ENCODE measurements at regions not wholly inside any gene's neighbourhood (a gene's known extent, or its start where the extent isn't known, plus 50 kb on each side); places are given as distances from the start of the nearest gene placed in this dataset.
"Not testable (repeated sequence)": the region's sequence is repeated elsewhere in the genome, so short reads cannot be mapped to it uniquely, and the experiment has no call there.

- H3K27ac ChIP-seq (replicated peaks); DNase-seq; H3K36me3 ChIP-seq; intact Hi-C loops (cut with micrococcal nuclease); H3K4me1 ChIP-seq; H3K27me3 ChIP-seq (ENCODE audit: low read depth); H3K4me3 ChIP-seq; H3K9me3 ChIP-seq (replicated peaks): not testable (repeated sequence)
Measured at GRCh38 chr22:16463472-16463871, 129.1 kb downstream of the CCT8L2 start.

- peaks cover 15% of the 10 kb centered on the region for H3K9me3 ChIP-seq (replicated peaks)
- H3K27ac ChIP-seq (replicated peaks); H3K27me3 ChIP-seq (ENCODE audit: low read depth); DNase-seq; H3K36me3 ChIP-seq; H3K4me1 ChIP-seq; intact Hi-C loops (cut with micrococcal nuclease); H3K4me3 ChIP-seq: not testable (repeated sequence)
Measured at GRCh38 chr22:16447451-16447850, 145.2 kb downstream of the CCT8L2 start.

- H3K9me3 ChIP-seq (replicated peaks), result peaks cover 16% of the 10 kb centered on the region
- H3K27ac ChIP-seq (replicated peaks); intact Hi-C loops (cut with micrococcal nuclease); DNase-seq; H3K4me1 ChIP-seq; H3K36me3 ChIP-seq; H3K27me3 ChIP-seq (ENCODE audit: low read depth); H3K4me3 ChIP-seq: not testable (repeated sequence)
Measured at GRCh38 chr22:16446755-16447440, 145.7 kb downstream of the CCT8L2 start.

GRCh38 chr22:16441014-16441413 is 151.6 kb downstream of the CCT8L2 start:
- DNase-seq; intact Hi-C loops (cut with micrococcal nuclease); H3K27ac ChIP-seq (replicated peaks); H3K4me3 ChIP-seq; H3K4me1 ChIP-seq; H3K36me3 ChIP-seq; H3K27me3 ChIP-seq (ENCODE audit: low read depth): not testable (repeated sequence)
- peaks cover 13% of the 10 kb centered on the region for H3K9me3 ChIP-seq (replicated peaks)
- peak; percentile 47 for TF ChIP-seq CTCF (IDR thresholded peaks at IDR 0.05; ENCODE audit: borderline replicate concordance)

GRCh38 chr22:16423476-16423875 is 169.1 kb downstream of the CCT8L2 start:
- H3K4me3 ChIP-seq; intact Hi-C loops (cut with micrococcal nuclease); H3K4me1 ChIP-seq; DNase-seq; H3K27me3 ChIP-seq (ENCODE audit: low read depth); H3K36me3 ChIP-seq; H3K27ac ChIP-seq (replicated peaks); H3K9me3 ChIP-seq (replicated peaks): not testable (repeated sequence)

- intact Hi-C loops (cut with micrococcal nuclease); H3K4me3 ChIP-seq; H3K4me1 ChIP-seq; DNase-seq; H3K36me3 ChIP-seq; H3K27ac ChIP-seq (replicated peaks); H3K27me3 ChIP-seq (ENCODE audit: low read depth); H3K9me3 ChIP-seq (replicated peaks): not testable (repeated sequence)
Measured at GRCh38 chr22:16417498-16417897, 175.1 kb downstream of the CCT8L2 start.

- H3K9me3 ChIP-seq (replicated peaks); DNase-seq; intact Hi-C loops (cut with micrococcal nuclease); H3K4me1 ChIP-seq; H3K36me3 ChIP-seq; H3K27ac ChIP-seq (replicated peaks); H3K27me3 ChIP-seq (ENCODE audit: low read depth); H3K4me3 ChIP-seq: not testable (repeated sequence)
Measured at GRCh38 chr22:16404639-16405038, 188.0 kb downstream of the CCT8L2 start.

- H3K36me3 ChIP-seq; H3K27me3 ChIP-seq (ENCODE audit: low read depth); H3K4me1 ChIP-seq; H3K9me3 ChIP-seq (replicated peaks); DNase-seq; H3K4me3 ChIP-seq; intact Hi-C loops (cut with micrococcal nuclease); H3K27ac ChIP-seq (replicated peaks): not testable (repeated sequence)
Measured at GRCh38 chr22:16403661-16404060, 188.9 kb downstream of the CCT8L2 start.

- DNase-seq; H3K4me3 ChIP-seq; H3K4me1 ChIP-seq; H3K9me3 ChIP-seq (replicated peaks); intact Hi-C loops (cut with micrococcal nuclease); H3K27ac ChIP-seq (replicated peaks); H3K36me3 ChIP-seq; H3K27me3 ChIP-seq (ENCODE audit: low read depth): not testable (repeated sequence)
Measured at GRCh38 chr22:16402874-16403399, 189.7 kb downstream of the CCT8L2 start.

- H3K4me1 ChIP-seq; H3K9me3 ChIP-seq (replicated peaks); intact Hi-C loops (cut with micrococcal nuclease); H3K4me3 ChIP-seq; H3K36me3 ChIP-seq; H3K27ac ChIP-seq (replicated peaks); DNase-seq: not testable (repeated sequence)
- peaks cover 15% of the 10 kb centered on the region for H3K27me3 ChIP-seq (ENCODE audit: low read depth)
Measured at GRCh38 chr22:16393476-16393875, 199.1 kb downstream of the CCT8L2 start.

GRCh38 chr22:16391417-16391930 is 201.1 kb downstream of the CCT8L2 start:
- intact Hi-C loops (cut with micrococcal nuclease); H3K9me3 ChIP-seq (replicated peaks); H3K4me1 ChIP-seq; H3K4me3 ChIP-seq; H3K27ac ChIP-seq (replicated peaks); H3K36me3 ChIP-seq; DNase-seq: not testable (repeated sequence)
- H3K27me3 ChIP-seq (ENCODE audit: low read depth), result peaks cover 31% of the 10 kb centered on the region

GRCh38 chr22:16390541-16391217 is 201.9 kb downstream of the CCT8L2 start:
- DNase-seq; intact Hi-C loops (cut with micrococcal nuclease); H3K4me3 ChIP-seq; H3K27ac ChIP-seq (replicated peaks); H3K36me3 ChIP-seq; H3K4me1 ChIP-seq; H3K9me3 ChIP-seq (replicated peaks): not testable (repeated sequence)
- peaks cover 31% of the 10 kb centered on the region for H3K27me3 ChIP-seq (ENCODE audit: low read depth)

GRCh38 chr22:16390046-16390445 is 202.6 kb downstream of the CCT8L2 start:
- peaks cover 31% of the 10 kb centered on the region for H3K27me3 ChIP-seq (ENCODE audit: low read depth)
- DNase-seq; H3K4me3 ChIP-seq; H3K36me3 ChIP-seq; intact Hi-C loops (cut with micrococcal nuclease); H3K9me3 ChIP-seq (replicated peaks); H3K4me1 ChIP-seq; H3K27ac ChIP-seq (replicated peaks): not testable (repeated sequence)

Data from left ventricle myocardium inferior (tissue), 1 donor.